ENCODE measurements at regions not wholly inside any gene's neighbourhood (a gene's known extent, or its start where the extent isn't known, plus 50 kb on each side); places are given as distances from the start of the nearest gene placed in this dataset.

DNA sequence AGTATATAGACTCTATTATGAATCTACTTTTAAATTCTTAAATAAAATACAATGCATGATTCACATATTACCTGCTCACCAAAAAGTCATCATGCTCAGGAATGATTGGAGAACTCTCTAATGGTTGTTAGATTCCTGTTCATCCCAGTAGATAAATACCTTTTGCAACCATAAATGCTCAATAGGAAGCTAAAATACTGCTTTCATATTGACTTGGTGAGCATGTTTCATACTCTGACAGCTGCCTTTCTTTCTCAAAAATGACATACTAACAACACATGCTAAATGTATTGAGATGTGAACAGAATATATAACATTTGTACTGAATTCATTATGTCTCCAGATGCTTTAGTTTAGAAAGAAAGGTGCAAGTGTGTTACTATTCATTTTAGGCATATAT lies 79.6 kb upstream of the SLCO6A1 start:
- TF ChIP-seq, protein P1, sequence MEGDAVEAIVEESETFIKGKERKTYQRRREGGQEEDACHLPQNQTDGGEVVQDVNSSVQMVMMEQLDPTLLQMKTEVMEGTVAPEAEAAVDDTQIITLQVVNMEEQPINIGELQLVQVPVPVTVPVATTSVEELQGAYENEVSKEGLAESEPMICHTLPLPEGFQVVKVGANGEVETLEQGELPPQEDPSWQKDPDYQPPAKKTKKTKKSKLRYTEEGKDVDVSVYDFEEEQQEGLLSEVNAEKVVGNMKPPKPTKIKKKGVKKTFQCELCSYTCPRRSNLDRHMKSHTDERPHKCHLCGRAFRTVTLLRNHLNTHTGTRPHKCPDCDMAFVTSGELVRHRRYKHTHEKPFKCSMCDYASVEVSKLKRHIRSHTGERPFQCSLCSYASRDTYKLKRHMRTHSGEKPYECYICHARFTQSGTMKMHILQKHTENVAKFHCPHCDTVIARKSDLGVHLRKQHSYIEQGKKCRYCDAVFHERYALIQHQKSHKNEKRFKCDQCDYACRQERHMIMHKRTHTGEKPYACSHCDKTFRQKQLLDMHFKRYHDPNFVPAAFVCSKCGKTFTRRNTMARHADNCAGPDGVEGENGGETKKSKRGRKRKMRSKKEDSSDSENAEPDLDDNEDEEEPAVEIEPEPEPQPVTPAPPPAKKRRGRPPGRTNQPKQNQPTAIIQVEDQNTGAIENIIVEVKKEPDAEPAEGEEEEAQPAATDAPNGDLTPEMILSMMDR (IDR thresholded peaks at IDR 0.05; ENCODE audit: insufficient read depth, low read depth, low read length) = no peak
- TF ChIP-seq EZH2 (IDR thresholded peaks at IDR 0.05; ENCODE audit: insufficient read depth, low read length) = no peak
